ENCODE measurements at regions not wholly inside any gene's neighbourhood (a gene's known extent, or its start where the extent isn't known, plus 50 kb on each side); places are given as distances from the start of the nearest gene placed in this dataset.
"Not testable (repeated sequence)": the region's sequence is repeated elsewhere in the genome, so short reads cannot be mapped to it uniquely, and the experiment has no call there.

GRCh38 chr7:87007038-87007437, 52.4 kb downstream of the ELAPOR2 start:
- no peak for DNase-seq

GRCh38 chr7:87004956-87005355, 54.5 kb downstream of the ELAPOR2 start:
- no peak for DNase-seq

GRCh38 chr7:87003872-87004798, 55.3 kb downstream of the ELAPOR2 start:
- no peak for DNase-seq

- DNase-seq = no peak
Measured at GRCh38 chr7:87001214-87001613, 58.2 kb downstream of the ELAPOR2 start.

- DNase-seq = no peak
Measured at GRCh38 chr7:87000344-87000743, 59.1 kb downstream of the ELAPOR2 start.

GRCh38 chr7:86999750-87000149, 59.7 kb downstream of the ELAPOR2 start:
- no peak for DNase-seq

- DNase-seq = no peak
Measured at GRCh38 chr7:86995814-86996213, 63.6 kb downstream of the ELAPOR2 start.

GRCh38 chr7:86995052-86995725, 64.3 kb downstream of the ELAPOR2 start:
- no peak for DNase-seq

GRCh38 chr7:86991771-86992191, 67.7 kb downstream of the ELAPOR2 start:
- DNase-seq = no peak

- no peak for DNase-seq
Measured at GRCh38 chr7:86991093-86991769, 68.2 kb downstream of the ELAPOR2 start.

- DNase-seq = no peak
Measured at GRCh38 chr7:86989407-86989806, 70.0 kb downstream of the ELAPOR2 start.

- not testable (repeated sequence) for DNase-seq
Measured at GRCh38 chr7:86987834-86988233, 71.6 kb downstream of the ELAPOR2 start.

- not testable (repeated sequence) for DNase-seq
Measured at GRCh38 chr7:86987358-86987757, 72.1 kb downstream of the ELAPOR2 start.

- not testable (repeated sequence) for DNase-seq
Measured at GRCh38 chr7:86985342-86985741, 74.1 kb downstream of the ELAPOR2 start.

- not testable (repeated sequence) for DNase-seq
Measured at GRCh38 chr7:86983654-86984053, 75.8 kb downstream of the ELAPOR2 start.

GRCh38 chr7:86981937-86982336, 77.5 kb downstream of the ELAPOR2 start:
- not testable (repeated sequence) for DNase-seq

- no peak for DNase-seq
Measured at GRCh38 chr7:86981127-86981526, 78.3 kb downstream of the ELAPOR2 start.

- DNase-seq = no peak
Measured at GRCh38 chr7:86980223-86980622, 79.2 kb downstream of the ELAPOR2 start.

GRCh38 chr7:86978808-86979506, 80.5 kb downstream of the ELAPOR2 start:
- DNase-seq = no peak

- no peak for DNase-seq
Measured at GRCh38 chr7:86976958-86977357, 82.5 kb downstream of the ELAPOR2 start.

GRCh38 chr7:86975914-86976313, 83.5 kb downstream of the ELAPOR2 start:
- DNase-seq = no peak

- DNase-seq = no peak
Measured at GRCh38 chr7:86975449-86975848, 84.0 kb downstream of the ELAPOR2 start.

GRCh38 chr7:86972072-86972471, 87.4 kb downstream of the ELAPOR2 start:
- no peak for DNase-seq

All from NCI-H2081 treated with DMSO at 0.1 percent for 48 hours (cell line).